ENCODE measurements at regions not wholly inside any gene's neighbourhood (a gene's known extent, or its start where the extent isn't known, plus 50 kb on each side); places are given as distances from the start of the nearest gene placed in this dataset.

DNA sequence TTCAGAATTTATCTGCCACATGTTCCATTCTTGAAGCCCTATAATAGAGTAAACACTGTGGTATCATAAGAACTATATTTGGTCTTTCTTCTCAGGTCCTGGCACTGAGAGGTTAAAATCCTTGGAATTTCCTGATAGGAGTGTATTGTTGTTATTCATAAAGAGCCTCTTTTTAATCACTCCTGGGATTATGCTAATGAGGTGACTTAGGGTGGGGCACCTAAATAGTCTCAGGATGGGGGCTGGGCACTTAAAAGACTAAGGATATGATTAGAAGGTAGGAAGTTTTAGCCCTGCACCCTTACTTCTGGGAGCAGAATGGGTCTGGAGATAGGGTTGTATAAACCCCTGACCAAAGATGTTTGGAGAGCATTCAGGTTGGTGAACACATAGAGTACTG lies 755.2 kb upstream of the TENM4 start:
- no peaks in the 10 kb centered on the region for H3K27me3 Mint-ChIP-seq (ENCODE audit: insufficient read depth, unreplicated experiment)
- BruUV-seq (replicated peaks), result no TSS peak
- TF ChIP-seq, protein P1, sequence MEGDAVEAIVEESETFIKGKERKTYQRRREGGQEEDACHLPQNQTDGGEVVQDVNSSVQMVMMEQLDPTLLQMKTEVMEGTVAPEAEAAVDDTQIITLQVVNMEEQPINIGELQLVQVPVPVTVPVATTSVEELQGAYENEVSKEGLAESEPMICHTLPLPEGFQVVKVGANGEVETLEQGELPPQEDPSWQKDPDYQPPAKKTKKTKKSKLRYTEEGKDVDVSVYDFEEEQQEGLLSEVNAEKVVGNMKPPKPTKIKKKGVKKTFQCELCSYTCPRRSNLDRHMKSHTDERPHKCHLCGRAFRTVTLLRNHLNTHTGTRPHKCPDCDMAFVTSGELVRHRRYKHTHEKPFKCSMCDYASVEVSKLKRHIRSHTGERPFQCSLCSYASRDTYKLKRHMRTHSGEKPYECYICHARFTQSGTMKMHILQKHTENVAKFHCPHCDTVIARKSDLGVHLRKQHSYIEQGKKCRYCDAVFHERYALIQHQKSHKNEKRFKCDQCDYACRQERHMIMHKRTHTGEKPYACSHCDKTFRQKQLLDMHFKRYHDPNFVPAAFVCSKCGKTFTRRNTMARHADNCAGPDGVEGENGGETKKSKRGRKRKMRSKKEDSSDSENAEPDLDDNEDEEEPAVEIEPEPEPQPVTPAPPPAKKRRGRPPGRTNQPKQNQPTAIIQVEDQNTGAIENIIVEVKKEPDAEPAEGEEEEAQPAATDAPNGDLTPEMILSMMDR (IDR thresholded peaks at IDR 0.05; ENCODE audit: unreplicated experiment), result no peak
- ChIA-PET POLR2A (interaction anchor here (0.7 to 0.9 kb wide), 2 partner anchors 12 to 13 kb away, joined by 3 read pairs; no protein-coding TSS in a partner anchor), CTCF (interaction anchor here (0.6 kb wide), 1 partner anchor 241 kb away, joined by 4 read pairs; no protein-coding TSS in a partner anchor)
- no peak overlapping the region for H3K4me3 Mint-ChIP-seq (ENCODE audit: unreplicated experiment)
- no peak overlapping the region for H3K27ac Mint-ChIP-seq (ENCODE audit: low read depth, unreplicated experiment)
- no peaks in the 10 kb centered on the region for H3K9me3 Mint-ChIP-seq (ENCODE audit: unreplicated experiment)
- H3K36me3 Mint-ChIP-seq (ENCODE audit: insufficient read depth, unreplicated experiment), result no peaks in the 10 kb centered on the region
- intact Hi-C loops (cut with micrococcal nuclease), result no loop called here
- no peak for DNase-seq (ENCODE audit: unreplicated experiment)
- H3K4me1 Mint-ChIP-seq (ENCODE audit: insufficient read depth, unreplicated experiment), result no peaks in the 10 kb centered on the region

DNA sequence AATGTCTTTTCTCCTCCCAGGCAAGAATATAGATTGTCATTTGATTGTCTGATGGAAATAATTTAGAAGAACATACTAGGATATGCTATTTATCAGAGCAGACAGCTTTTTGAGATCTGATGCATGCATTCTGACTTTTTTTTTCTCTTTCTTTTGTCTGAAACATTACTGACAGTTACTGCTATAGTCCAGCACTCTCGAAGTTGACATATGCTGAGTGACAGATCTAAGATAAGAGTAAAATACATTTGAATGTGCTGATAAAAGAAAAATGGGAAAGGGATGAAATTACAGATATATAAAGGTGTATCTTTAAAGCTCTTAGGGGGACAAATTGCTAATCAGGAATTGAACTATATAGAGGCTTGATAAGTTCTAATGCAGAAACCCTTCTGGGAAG lies 753.8 kb upstream of the TENM4 start:
- TF ChIP-seq, protein P1 (IDR thresholded peaks at IDR 0.05; ENCODE audit: unreplicated experiment), result no peak

DNA sequence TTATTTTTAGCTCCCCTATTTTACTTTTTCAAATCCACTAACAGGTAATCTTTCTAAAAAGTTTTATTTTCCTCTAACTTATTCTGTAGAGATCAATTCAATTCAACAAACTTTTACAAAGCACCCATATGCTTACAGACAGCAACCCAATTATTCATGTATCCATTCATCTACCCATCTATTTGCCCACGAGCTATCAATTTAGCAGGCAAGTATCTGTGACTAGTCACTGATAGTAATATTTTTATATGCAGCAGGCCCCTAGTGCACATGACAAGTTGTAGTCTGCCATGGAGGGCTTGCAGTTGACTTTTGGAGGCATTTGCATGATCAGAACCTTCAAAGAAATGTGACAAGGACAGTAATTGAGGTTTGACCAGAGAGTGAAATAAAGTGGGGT lies 753.2 kb upstream of the TENM4 start:
- intact Hi-C loops (cut with micrococcal nuclease), result no loop called here
- CTCF ChIA-PET, result no interaction called here
- TF ChIP-seq, protein P1 (IDR thresholded peaks at IDR 0.05; ENCODE audit: unreplicated experiment), result no peak
- Mint-ChIP-seq H3K27ac (ENCODE audit: low read depth, unreplicated experiment) (no peak overlapping the region), H3K27me3 (ENCODE audit: insufficient read depth, unreplicated experiment) (no peaks in the 10 kb centered on the region), H3K9me3 (ENCODE audit: unreplicated experiment) (no peaks in the 10 kb centered on the region), H3K4me3 (ENCODE audit: unreplicated experiment) (no peak overlapping the region), H3K4me1 (ENCODE audit: insufficient read depth, unreplicated experiment) (no peaks in the 10 kb centered on the region), H3K36me3 (ENCODE audit: insufficient read depth, unreplicated experiment) (no peaks in the 10 kb centered on the region)
- DNase-seq (ENCODE audit: unreplicated experiment), result no peak
- POLR2A ChIA-PET, result no interaction called here
- BruUV-seq (replicated peaks), result no TSS peak

More for the DNA sequence above, 753.8 kb upstream of the TENM4 start:
- Mint-ChIP-seq H3K27me3 (ENCODE audit: insufficient read depth, unreplicated experiment) (no peaks in the 10 kb centered on the region), H3K4me3 (ENCODE audit: unreplicated experiment) (no peak overlapping the region), H3K9me3 (ENCODE audit: unreplicated experiment) (no peaks in the 10 kb centered on the region), H3K4me1 (ENCODE audit: insufficient read depth, unreplicated experiment) (no peaks in the 10 kb centered on the region), H3K27ac (ENCODE audit: low read depth, unreplicated experiment) (no peak overlapping the region), H3K36me3 (ENCODE audit: insufficient read depth, unreplicated experiment) (no peaks in the 10 kb centered on the region)
- no TSS peak for BruUV-seq (replicated peaks)
- POLR2A ChIA-PET, result no interaction called here
- intact Hi-C loops (cut with micrococcal nuclease), result no loop called here
- CTCF ChIA-PET, result no interaction called here
- DNase-seq (ENCODE audit: unreplicated experiment), result no peak

DNA sequence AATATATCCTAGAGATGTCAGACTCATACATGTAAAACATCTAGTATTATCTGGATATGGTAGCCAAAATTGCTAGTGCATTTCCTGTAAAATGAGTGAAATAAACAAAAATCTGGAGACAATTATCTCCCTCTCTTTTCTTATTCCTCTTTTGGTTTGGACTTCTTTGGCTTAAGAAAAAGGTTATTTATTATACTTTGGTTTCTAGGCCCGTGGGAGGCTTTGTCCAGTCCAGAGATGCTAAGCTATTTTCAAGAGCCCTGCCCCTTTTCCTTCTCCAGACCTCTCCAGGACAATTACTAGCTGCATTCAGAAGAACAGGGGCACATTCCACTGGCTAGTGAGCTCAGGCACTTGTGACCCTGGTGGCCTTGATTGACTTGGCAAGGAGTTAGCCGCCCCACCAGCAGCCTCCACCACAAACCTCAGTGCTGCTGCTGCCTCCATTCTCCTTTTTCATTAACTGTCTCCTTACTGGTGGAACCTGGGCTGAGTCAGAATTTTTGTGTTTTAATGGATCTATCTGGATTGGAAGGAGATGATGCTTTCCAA lies 747.3 kb upstream of the TENM4 start:
- no peak overlapping the region for H3K27ac Mint-ChIP-seq (ENCODE audit: low read depth, unreplicated experiment)
- BruUV-seq (replicated peaks), result no TSS peak
- no peak for DNase-seq (ENCODE audit: unreplicated experiment)
- H3K4me3 Mint-ChIP-seq (ENCODE audit: unreplicated experiment), result no peak overlapping the region
- intact Hi-C loops (cut with micrococcal nuclease), result no loop called here
- H3K9me3 Mint-ChIP-seq (ENCODE audit: unreplicated experiment), result no peaks in the 10 kb centered on the region
- ChIA-PET CTCF (interaction anchor here (0.7 to 1.1 kb wide), 3 partner anchors 15 to 822 kb away, joined by 3 to 4 read pairs (median 3); no protein-coding TSS in a partner anchor), POLR2A (no interaction called here)
- TF ChIP-seq, protein P1 (IDR thresholded peaks at IDR 0.05; ENCODE audit: unreplicated experiment), result no peak
- H3K36me3 Mint-ChIP-seq (ENCODE audit: insufficient read depth, unreplicated experiment), result no peaks in the 10 kb centered on the region
- no peaks in the 10 kb centered on the region for H3K4me1 Mint-ChIP-seq (ENCODE audit: insufficient read depth, unreplicated experiment)
- H3K27me3 Mint-ChIP-seq (ENCODE audit: insufficient read depth, unreplicated experiment), result no peaks in the 10 kb centered on the region

Data from MCF 10A (cell line).